8988T (cell line): ENCODE measurements at regions not wholly inside any gene's neighbourhood (a gene's known extent, or its start where the extent isn't known, plus 50 kb on each side); places are given as distances from the start of the nearest gene placed in this dataset.
"Not testable (repeated sequence)": the region's sequence is repeated elsewhere in the genome, so short reads cannot be mapped to it uniquely, and the experiment has no call there.

ENCODE experiments used
- DNase-seq: peaks from one replicate; pipeline ENCODE4 v3.0.0; 2011

DNA sequence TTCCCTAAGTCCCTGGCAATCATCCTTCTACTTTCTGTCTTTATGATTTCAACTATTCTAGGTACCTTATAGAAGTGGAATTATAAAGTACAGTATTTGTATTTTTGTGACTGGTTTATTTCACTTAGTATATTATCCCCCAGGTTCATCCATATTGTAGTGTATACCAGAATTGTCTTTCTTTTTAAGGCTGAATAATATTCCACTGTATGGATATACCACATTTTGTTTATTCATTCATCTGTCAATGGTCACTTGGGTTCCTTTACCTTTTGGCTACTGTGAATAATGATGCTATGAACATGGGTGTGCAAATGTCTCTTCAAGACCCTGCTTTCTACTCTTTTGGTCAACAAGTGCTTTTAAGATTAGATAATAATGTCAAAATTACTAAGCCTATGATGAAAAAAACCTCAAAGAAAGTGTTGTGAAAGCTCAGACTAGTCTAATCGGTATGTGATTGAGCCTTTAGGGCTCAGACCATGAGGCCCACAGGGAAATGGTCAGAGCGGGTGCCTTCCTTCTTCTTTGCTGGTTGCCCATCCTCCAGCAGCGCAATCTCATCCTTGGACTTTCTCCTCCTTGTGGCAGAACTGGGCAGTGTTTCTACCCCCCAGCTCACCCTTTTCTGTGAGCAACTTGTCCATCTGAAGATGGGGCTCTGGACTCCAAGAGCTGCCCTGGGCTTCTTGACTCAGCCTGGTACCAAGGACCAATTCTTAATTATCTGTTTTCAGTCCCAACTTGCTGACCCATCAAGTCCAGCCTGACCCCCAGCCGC, 105.4 kb downstream of the TTC8 start:
- DNase-seq, result no peak

GRCh38 chr14:88931321-88932110, 107.1 kb downstream of the TTC8 start:
- no peak for DNase-seq

GRCh38 chr14:88933191-88933590, 108.7 kb downstream of the TTC8 start:
- DNase-seq, result no peak

GRCh38 chr14:88934351-88934806, 109.9 kb downstream of the TTC8 start:
- DNase-seq, result no peak

- DNase-seq, result no peak
Observed at GRCh38 chr14:88935083-88935482, 110.6 kb downstream of the TTC8 start.

- no peak for DNase-seq
Observed at GRCh38 chr14:88937706-88938105, 113.3 kb downstream of the TTC8 start.

DNA sequence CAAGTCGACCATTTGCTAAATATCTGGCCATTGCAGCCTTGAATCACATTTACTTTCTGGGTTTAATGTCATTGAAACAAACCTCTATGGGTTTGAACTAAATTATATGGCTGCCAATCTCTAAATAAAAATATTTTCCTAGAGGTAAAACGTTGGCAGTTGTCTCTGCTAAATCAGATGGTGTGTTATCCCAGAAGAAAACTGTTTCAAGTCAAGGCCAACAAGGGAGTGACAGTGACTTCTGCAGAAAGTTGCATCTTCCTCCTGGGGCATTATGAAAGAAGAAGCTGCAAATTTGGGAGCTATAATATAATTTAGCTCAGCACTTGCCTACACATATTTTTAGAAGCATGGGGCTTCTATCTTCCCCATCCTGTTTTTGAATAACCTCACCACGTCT, 116.2 kb downstream of the TTC8 start:
- no peak for DNase-seq

- DNase-seq, result no peak
Observed at GRCh38 chr14:88941414-88941813, 117.0 kb downstream of the TTC8 start.

GRCh38 chr14:88947646-88948598, 123.5 kb downstream of the TTC8 start:
- DNase-seq, result no peak

GRCh38 chr14:88950069-88950468, 125.6 kb downstream of the TTC8 start:
- DNase-seq, result no peak

DNA sequence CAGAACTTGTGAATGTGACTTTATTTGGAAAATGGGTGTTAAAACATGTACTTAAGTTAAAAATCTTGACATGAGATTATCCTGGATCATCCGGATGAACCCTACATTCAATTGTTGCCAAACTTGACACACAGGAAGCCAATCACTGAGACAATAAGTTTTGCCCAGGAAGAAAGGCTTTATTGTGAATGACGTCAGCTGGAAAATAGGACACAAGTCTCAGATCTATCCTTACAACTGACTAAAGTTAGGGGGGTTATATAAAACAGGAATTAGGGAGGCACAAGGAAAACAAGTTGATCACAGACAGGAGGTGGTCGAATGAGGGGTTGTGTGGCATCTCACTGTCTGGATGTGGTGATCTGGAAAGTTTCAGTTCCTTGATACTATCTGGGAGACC, 126.9 kb downstream of the TTC8 start:
- no peak for DNase-seq

DNA sequence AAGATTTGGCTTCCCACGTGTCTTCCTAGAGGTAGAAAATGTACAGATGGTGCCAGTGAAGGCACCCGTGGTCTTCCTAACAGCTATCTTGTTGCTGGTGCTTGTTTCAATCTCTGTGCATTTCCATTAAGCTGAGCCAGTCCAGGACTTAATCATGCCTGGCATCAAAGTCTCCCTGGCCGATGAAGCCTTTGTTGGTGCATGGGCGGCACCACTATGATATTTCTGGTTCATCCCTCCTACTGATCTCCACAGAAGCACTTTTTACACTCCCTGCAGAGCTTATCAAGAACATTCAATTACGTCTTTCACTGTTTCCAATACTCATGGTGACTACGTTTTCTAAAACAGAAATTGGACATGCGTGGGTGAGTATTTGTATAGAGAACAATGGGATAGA, 128.4 kb downstream of the TTC8 start:
- no peak for DNase-seq

- no peak for DNase-seq
Observed at GRCh38 chr14:88955455-88955854, 131.0 kb downstream of the TTC8 start.

DNA sequence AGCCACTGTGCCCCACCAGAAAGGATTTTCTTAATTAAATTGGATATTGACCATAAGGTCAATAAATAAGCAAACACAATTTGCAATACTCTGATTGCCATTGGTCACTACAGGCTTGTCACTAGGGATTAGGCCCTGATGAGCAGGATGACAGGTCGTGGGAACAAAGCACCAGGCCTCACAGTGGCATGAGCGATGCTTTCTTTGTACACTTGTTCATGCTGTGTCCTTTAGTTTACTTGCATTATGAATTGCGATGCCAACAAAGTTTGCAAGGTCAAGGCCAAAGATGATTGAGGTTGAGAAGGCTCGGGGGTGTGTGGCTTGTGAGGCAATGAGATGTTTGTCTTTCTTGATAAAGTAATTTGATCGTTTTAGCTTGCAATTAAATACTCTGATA, 136.0 kb downstream of the TTC8 start:
- no peak for DNase-seq

GRCh38 chr14:88961214-88961613, 136.8 kb downstream of the TTC8 start:
- no peak for DNase-seq

DNA sequence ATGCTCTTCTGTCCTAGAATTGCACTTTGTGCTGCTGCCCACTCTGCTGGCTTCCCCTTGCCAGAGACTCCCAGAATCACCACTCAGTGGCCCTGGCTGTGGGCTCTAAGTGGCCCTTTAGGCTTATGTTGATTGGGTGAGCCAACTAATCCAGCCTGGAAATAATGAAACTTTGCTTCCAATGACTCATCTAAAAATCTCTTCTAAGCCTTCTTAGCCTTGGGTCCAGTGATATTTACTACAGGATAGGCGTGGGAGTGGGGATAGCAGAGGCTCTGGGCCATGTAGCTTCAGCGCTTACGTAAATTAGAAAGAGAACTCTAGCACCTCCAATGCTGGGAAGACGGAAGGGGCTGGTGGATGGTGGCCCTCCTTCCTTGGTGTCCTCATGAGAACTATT, 137.9 kb downstream of the TTC8 start:
- no peak for DNase-seq

DNA sequence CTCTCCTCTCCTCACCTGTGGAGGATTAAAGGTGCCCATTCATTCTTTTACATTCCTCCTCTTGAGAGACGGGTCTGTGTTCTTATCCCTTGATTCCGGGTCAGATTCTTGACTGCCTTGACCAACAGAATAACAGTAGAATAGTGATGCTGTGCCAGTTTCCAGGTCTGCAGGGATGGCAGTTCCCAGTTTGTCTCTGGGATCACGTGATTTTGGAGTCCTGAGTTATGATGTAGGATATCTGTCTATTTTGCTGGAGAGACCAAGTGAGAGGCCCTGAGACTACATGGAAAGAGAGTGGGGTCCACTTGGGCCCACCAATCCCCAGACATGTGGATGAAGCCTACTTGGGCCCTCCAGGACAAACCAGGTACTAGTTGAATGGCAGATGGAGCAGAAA, 142.8 kb downstream of the TTC8 start:
- no peak for DNase-seq

DNA sequence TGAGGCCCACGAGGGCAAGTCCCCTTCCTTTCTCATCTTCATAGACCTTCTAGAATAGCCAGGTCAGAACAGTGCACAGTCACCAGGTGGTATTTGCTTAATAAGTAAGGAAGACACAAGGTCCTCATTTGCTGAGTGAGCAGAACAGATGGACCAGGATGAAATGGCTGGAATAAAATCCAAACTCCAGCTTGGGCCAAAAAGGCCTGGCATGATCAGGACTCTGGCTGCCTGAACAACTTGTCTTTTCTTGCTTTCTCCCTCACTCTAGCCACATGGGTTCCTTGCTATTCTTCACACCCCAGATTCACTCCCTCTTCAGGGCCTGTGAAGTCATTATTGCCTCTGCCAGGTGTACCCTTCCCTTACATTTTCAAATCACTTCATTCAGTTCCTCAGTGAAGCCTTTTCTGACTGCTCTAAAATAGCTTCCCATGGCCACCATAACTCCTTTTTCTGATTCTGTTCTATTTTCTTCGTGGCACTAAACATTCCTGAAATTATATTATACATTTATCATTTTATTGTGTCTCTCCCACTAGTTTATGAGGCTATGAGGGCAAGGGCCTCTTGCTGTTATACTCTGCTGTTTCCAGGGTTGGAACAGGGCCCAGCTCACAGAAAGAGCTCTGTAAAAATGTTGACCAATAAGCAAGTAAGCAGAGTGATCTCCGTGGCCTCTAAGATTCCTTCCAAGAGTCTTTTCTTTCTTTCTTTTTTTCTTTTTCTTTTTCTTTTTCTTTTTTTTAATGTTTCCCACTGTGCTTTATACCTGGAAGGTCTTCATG, 150.8 kb downstream of the TTC8 start:
- DNase-seq, result no peak

DNA sequence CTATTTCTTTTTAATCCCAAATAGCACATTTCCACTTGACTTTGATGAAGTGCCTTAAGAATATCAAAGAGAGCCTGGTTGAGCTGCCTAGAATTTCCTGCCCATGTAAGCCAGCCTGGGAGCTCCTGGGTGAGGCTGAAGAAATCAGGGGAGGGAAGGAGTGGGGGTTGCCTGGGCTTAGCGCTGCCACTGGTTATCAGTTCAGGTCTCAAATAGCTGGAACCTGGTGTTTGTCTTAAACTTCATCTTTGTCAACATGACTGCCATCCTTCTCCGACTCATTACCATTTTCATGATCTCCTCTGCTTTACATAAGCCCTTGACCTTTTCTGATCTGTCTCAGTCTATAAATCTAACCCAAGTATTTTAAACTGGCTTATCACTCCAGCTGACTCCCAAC, 151.5 kb downstream of the TTC8 start:
- DNase-seq, result no peak

- not testable (repeated sequence) for DNase-seq
Observed at GRCh38 chr14:88980907-88981306, 156.5 kb downstream of the TTC8 start.

DNA sequence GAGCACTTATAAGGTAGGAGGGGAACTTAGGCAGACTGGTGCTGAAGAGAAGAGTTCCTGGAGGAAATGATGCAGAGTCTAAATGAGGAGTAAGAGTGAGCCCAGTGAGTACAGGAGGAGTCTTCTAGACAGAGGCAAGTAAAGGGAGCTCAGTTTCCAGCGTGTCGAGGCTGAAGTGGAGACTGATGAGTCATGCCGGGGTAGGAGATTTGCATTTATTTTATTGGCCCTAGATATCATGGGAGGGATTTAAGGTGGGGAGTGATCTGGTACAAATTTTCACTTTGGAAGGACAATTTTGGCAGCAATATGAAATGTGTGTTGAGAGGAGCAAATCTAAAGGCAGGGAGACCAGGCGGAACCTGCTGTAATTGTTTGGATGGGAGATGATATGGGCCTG, 157.5 kb downstream of the TTC8 start:
- DNase-seq, result no peak

GRCh38 chr14:88983755-88984154, 159.3 kb downstream of the TTC8 start:
- no peak for DNase-seq
